ENCODE measurements at regions not wholly inside any gene's neighbourhood (a gene's known extent, or its start where the extent isn't known, plus 50 kb on each side); places are given as distances from the start of the nearest gene placed in this dataset.

GRCh38 chr6:144922120-144922722 lies 637.1 kb downstream of the UTRN start (continued):
- TF ChIP-seq, protein P1, sequence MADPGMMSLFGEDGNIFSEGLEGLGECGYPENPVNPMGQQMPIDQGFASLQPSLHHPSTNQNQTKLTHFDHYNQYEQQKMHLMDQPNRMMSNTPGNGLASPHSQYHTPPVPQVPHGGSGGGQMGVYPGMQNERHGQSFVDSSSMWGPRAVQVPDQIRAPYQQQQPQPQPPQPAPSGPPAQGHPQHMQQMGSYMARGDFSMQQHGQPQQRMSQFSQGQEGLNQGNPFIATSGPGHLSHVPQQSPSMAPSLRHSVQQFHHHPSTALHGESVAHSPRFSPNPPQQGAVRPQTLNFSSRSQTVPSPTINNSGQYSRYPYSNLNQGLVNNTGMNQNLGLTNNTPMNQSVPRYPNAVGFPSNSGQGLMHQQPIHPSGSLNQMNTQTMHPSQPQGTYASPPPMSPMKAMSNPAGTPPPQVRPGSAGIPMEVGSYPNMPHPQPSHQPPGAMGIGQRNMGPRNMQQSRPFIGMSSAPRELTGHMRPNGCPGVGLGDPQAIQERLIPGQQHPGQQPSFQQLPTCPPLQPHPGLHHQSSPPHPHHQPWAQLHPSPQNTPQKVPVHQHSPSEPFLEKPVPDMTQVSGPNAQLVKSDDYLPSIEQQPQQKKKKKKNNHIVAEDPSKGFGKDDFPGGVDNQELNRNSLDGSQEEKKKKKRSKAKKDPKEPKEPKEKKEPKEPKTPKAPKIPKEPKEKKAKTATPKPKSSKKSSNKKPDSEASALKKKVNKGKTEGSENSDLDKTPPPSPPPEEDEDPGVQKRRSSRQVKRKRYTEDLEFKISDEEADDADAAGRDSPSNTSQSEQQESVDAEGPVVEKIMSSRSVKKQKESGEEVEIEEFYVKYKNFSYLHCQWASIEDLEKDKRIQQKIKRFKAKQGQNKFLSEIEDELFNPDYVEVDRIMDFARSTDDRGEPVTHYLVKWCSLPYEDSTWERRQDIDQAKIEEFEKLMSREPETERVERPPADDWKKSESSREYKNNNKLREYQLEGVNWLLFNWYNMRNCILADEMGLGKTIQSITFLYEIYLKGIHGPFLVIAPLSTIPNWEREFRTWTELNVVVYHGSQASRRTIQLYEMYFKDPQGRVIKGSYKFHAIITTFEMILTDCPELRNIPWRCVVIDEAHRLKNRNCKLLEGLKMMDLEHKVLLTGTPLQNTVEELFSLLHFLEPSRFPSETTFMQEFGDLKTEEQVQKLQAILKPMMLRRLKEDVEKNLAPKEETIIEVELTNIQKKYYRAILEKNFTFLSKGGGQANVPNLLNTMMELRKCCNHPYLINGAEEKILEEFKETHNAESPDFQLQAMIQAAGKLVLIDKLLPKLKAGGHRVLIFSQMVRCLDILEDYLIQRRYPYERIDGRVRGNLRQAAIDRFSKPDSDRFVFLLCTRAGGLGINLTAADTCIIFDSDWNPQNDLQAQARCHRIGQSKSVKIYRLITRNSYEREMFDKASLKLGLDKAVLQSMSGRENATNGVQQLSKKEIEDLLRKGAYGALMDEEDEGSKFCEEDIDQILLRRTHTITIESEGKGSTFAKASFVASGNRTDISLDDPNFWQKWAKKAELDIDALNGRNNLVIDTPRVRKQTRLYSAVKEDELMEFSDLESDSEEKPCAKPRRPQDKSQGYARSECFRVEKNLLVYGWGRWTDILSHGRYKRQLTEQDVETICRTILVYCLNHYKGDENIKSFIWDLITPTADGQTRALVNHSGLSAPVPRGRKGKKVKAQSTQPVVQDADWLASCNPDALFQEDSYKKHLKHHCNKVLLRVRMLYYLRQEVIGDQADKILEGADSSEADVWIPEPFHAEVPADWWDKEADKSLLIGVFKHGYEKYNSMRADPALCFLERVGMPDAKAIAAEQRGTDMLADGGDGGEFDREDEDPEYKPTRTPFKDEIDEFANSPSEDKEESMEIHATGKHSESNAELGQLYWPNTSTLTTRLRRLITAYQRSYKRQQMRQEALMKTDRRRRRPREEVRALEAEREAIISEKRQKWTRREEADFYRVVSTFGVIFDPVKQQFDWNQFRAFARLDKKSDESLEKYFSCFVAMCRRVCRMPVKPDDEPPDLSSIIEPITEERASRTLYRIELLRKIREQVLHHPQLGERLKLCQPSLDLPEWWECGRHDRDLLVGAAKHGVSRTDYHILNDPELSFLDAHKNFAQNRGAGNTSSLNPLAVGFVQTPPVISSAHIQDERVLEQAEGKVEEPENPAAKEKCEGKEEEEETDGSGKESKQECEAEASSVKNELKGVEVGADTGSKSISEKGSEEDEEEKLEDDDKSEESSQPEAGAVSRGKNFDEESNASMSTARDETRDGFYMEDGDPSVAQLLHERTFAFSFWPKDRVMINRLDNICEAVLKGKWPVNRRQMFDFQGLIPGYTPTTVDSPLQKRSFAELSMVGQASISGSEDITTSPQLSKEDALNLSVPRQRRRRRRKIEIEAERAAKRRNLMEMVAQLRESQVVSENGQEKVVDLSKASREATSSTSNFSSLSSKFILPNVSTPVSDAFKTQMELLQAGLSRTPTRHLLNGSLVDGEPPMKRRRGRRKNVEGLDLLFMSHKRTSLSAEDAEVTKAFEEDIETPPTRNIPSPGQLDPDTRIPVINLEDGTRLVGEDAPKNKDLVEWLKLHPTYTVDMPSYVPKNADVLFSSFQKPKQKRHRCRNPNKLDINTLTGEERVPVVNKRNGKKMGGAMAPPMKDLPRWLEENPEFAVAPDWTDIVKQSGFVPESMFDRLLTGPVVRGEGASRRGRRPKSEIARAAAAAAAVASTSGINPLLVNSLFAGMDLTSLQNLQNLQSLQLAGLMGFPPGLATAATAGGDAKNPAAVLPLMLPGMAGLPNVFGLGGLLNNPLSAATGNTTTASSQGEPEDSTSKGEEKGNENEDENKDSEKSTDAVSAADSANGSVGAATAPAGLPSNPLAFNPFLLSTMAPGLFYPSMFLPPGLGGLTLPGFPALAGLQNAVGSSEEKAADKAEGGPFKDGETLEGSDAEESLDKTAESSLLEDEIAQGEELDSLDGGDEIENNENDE (IDR thresholded peaks at IDR 0.05; ENCODE audit: insufficient replicate concordance, low read length): no peak
- TF ChIP-seq EP300 (IDR thresholded peaks at IDR 0.05; ENCODE audit: borderline replicate concordance in 1 of 2, low read depth in 2 of 2, low read length in 2 of 2): no peak
- TF ChIP-seq CEBPB (IDR thresholded peaks at IDR 0.05; ENCODE audit: low read depth, low read length): no peak
- TF ChIP-seq USF2 (IDR thresholded peaks at IDR 0.05; ENCODE audit: low read length): no peak
- no peak for TF ChIP-seq GABPA (IDR thresholded peaks at IDR 0.05; ENCODE audit: borderline replicate concordance, insufficient read depth, low read length)
- no peak for TF ChIP-seq EGR1 (IDR thresholded peaks at IDR 0.05; ENCODE audit: borderline replicate concordance, low read depth, low read length)
- TF ChIP-seq ASH2L (IDR thresholded peaks at IDR 0.05; ENCODE audit: low read length): no peak
- TF ChIP-seq SRF (IDR thresholded peaks at IDR 0.05; ENCODE audit: low read depth, low read length): no peak
- TF ChIP-seq JUND (IDR thresholded peaks at IDR 0.05; ENCODE audit: low read length): no peak

All from H1 (cell line).